ENCODE measurements at regions not wholly inside any gene's neighbourhood (a gene's known extent, or its start where the extent isn't known, plus 50 kb on each side); places are given as distances from the start of the nearest gene placed in this dataset.
"Not testable (repeated sequence)": the region's sequence is repeated elsewhere in the genome, so short reads cannot be mapped to it uniquely, and the experiment has no call there.

- no CpG with 5 or more reads among the region's 5 CpGs for WGBS (ENCODE audit: insufficient coverage, insufficient read length)
- Histone ChIP-seq H3K4me1 (ENCODE audit: control insufficient read depth, insufficient read depth, low read length) (0 out of 2 replicates have a peak, but pooled peaks cover 1% of the 10 kb centered on the region), H3K9me3 (ENCODE audit: control insufficient read depth, insufficient read depth, low read length) (no peaks in the 10 kb centered on the region), H3K4me3 (ENCODE audit: low read length) (no peak overlapping the region), H3K27me3 (ENCODE audit: control insufficient read depth, insufficient read depth, low read length) (no peaks in the 10 kb centered on the region), H3K36me3 (ENCODE audit: control insufficient read depth, insufficient read depth, low read length) (no peaks in the 10 kb centered on the region), H3K27ac (ENCODE audit: low read length) (no peak overlapping the region)
- no peak for DNase-seq (ENCODE audit: low read depth, low spot score)
These were observed 641.1 kb downstream of the TMEM182 start for GRCh38 chr2:103402944-103403343.

- DNase-seq (ENCODE audit: low read depth, low spot score); H3K9me3 ChIP-seq (ENCODE audit: control insufficient read depth, insufficient read depth, low read length); H3K4me3 ChIP-seq (ENCODE audit: low read length); H3K4me1 ChIP-seq (ENCODE audit: control insufficient read depth, insufficient read depth, low read length); H3K27me3 ChIP-seq (ENCODE audit: control insufficient read depth, insufficient read depth, low read length); H3K36me3 ChIP-seq (ENCODE audit: control insufficient read depth, insufficient read depth, low read length); H3K27ac ChIP-seq (ENCODE audit: low read length): not testable (repeated sequence)
- WGBS (ENCODE audit: insufficient coverage, insufficient read length): no CpG with 5 or more reads among the region's 5 CpGs
These were observed 641.6 kb downstream of the TMEM182 start for GRCh38 chr2:103403388-103403787.

GRCh38 chr2:103410221-103410620, 648.4 kb downstream of the TMEM182 start:
- no peak overlapping the region for H3K27ac ChIP-seq (ENCODE audit: low read length)
- H3K36me3 ChIP-seq (ENCODE audit: control insufficient read depth, insufficient read depth, low read length): no peaks in the 10 kb centered on the region
- H3K4me3 ChIP-seq (ENCODE audit: low read length): no peak overlapping the region
- no CpG with 5 or more reads among the region's 4 CpGs for WGBS (ENCODE audit: insufficient coverage, insufficient read length)
- no peaks in the 10 kb centered on the region for H3K4me1 ChIP-seq (ENCODE audit: control insufficient read depth, insufficient read depth, low read length)
- no peaks in the 10 kb centered on the region for H3K9me3 ChIP-seq (ENCODE audit: control insufficient read depth, insufficient read depth, low read length)
- no peak for DNase-seq (ENCODE audit: low read depth, low spot score)
- H3K27me3 ChIP-seq (ENCODE audit: control insufficient read depth, insufficient read depth, low read length): no peaks in the 10 kb centered on the region

GRCh38 chr2:103419506-103419905, 657.7 kb downstream of the TMEM182 start:
- H3K4me1 ChIP-seq (ENCODE audit: control insufficient read depth, insufficient read depth, low read length): no peaks in the 10 kb centered on the region
- no CpG with 5 or more reads among the region's 2 CpGs for WGBS (ENCODE audit: insufficient coverage, insufficient read length)

GRCh38 chr2:103423100-103423499, 661.3 kb downstream of the TMEM182 start:
- Histone ChIP-seq H3K9me3 (ENCODE audit: control insufficient read depth, insufficient read depth, low read length) (no peaks in the 10 kb centered on the region), H3K27ac (ENCODE audit: low read length) (no peak overlapping the region), H3K4me3 (ENCODE audit: low read length) (no peak overlapping the region), H3K36me3 (ENCODE audit: control insufficient read depth, insufficient read depth, low read length) (no peaks in the 10 kb centered on the region), H3K27me3 (ENCODE audit: control insufficient read depth, insufficient read depth, low read length) (no peaks in the 10 kb centered on the region), H3K4me1 (ENCODE audit: control insufficient read depth, insufficient read depth, low read length) (no peaks in the 10 kb centered on the region)
- no CpG with 5 or more reads among the region's 2 CpGs for WGBS (ENCODE audit: insufficient coverage, insufficient read length)
- DNase-seq (ENCODE audit: low read depth, low spot score): no peak

More at GRCh38 chr2:103419506-103419905, 657.7 kb downstream of the TMEM182 start:
- no peaks in the 10 kb centered on the region for H3K27me3 ChIP-seq (ENCODE audit: control insufficient read depth, insufficient read depth, low read length)
- no peaks in the 10 kb centered on the region for H3K36me3 ChIP-seq (ENCODE audit: control insufficient read depth, insufficient read depth, low read length)
- no peak overlapping the region for H3K27ac ChIP-seq (ENCODE audit: low read length)
- H3K9me3 ChIP-seq (ENCODE audit: control insufficient read depth, insufficient read depth, low read length): no peaks in the 10 kb centered on the region
- H3K4me3 ChIP-seq (ENCODE audit: low read length): no peak overlapping the region
- no peak for DNase-seq (ENCODE audit: low read depth, low spot score)

- WGBS (ENCODE audit: insufficient coverage, insufficient read length): no CpG with 5 or more reads among the region's 3 CpGs
- no peaks in the 10 kb centered on the region for H3K4me1 ChIP-seq (ENCODE audit: control insufficient read depth, insufficient read depth, low read length)
- no peak overlapping the region for H3K27ac ChIP-seq (ENCODE audit: low read length)
- H3K27me3 ChIP-seq (ENCODE audit: control insufficient read depth, insufficient read depth, low read length): no peaks in the 10 kb centered on the region
- H3K9me3 ChIP-seq (ENCODE audit: control insufficient read depth, insufficient read depth, low read length): no peaks in the 10 kb centered on the region
- H3K36me3 ChIP-seq (ENCODE audit: control insufficient read depth, insufficient read depth, low read length): no peaks in the 10 kb centered on the region
- H3K4me3 ChIP-seq (ENCODE audit: low read length): no peak overlapping the region
- DNase-seq (ENCODE audit: low read depth, low spot score): no peak
These were observed 665.7 kb downstream of the TMEM182 start for GRCh38 chr2:103427567-103427966.

- no peaks in the 10 kb centered on the region for H3K9me3 ChIP-seq (ENCODE audit: control insufficient read depth, insufficient read depth, low read length)
- H3K36me3 ChIP-seq (ENCODE audit: control insufficient read depth, insufficient read depth, low read length): no peaks in the 10 kb centered on the region
- no peak overlapping the region for H3K4me3 ChIP-seq (ENCODE audit: low read length)
- H3K4me1 ChIP-seq (ENCODE audit: control insufficient read depth, insufficient read depth, low read length): no peaks in the 10 kb centered on the region
- WGBS (ENCODE audit: insufficient coverage, insufficient read length): no CpG with 5 or more reads among the region's 6 CpGs
- no peaks in the 10 kb centered on the region for H3K27me3 ChIP-seq (ENCODE audit: control insufficient read depth, insufficient read depth, low read length)
- no peak overlapping the region for H3K27ac ChIP-seq (ENCODE audit: low read length)
- no peak for DNase-seq (ENCODE audit: low read depth, low spot score)
These were observed 668.4 kb downstream of the TMEM182 start for GRCh38 chr2:103430191-103430590.

- no peaks in the 10 kb centered on the region for H3K9me3 ChIP-seq (ENCODE audit: control insufficient read depth, insufficient read depth, low read length)
- H3K27ac ChIP-seq (ENCODE audit: low read length): no peak overlapping the region
- H3K4me3 ChIP-seq (ENCODE audit: low read length): no peak overlapping the region
- no peaks in the 10 kb centered on the region for H3K4me1 ChIP-seq (ENCODE audit: control insufficient read depth, insufficient read depth, low read length)
- no peaks in the 10 kb centered on the region for H3K27me3 ChIP-seq (ENCODE audit: control insufficient read depth, insufficient read depth, low read length)
- no peaks in the 10 kb centered on the region for H3K36me3 ChIP-seq (ENCODE audit: control insufficient read depth, insufficient read depth, low read length)
- no CpG with 5 or more reads among the region's 3 CpGs for WGBS (ENCODE audit: insufficient coverage, insufficient read length)
- DNase-seq (ENCODE audit: low read depth, low spot score): no peak
These were observed 673.2 kb downstream of the TMEM182 start for GRCh38 chr2:103435010-103435409.

- Histone ChIP-seq H3K4me3 (ENCODE audit: low read length) (no peak overlapping the region), H3K27ac (ENCODE audit: low read length) (no peak overlapping the region), H3K4me1 (ENCODE audit: control insufficient read depth, insufficient read depth, low read length) (no peaks in the 10 kb centered on the region), H3K27me3 (ENCODE audit: control insufficient read depth, insufficient read depth, low read length) (no peaks in the 10 kb centered on the region), H3K36me3 (ENCODE audit: control insufficient read depth, insufficient read depth, low read length) (no peaks in the 10 kb centered on the region), H3K9me3 (ENCODE audit: control insufficient read depth, insufficient read depth, low read length) (no peaks in the 10 kb centered on the region)
- no peak for DNase-seq (ENCODE audit: low read depth, low spot score)
- WGBS (ENCODE audit: insufficient coverage, insufficient read length): no CpG with 5 or more reads among the region's 3 CpGs
These were observed 675.3 kb downstream of the TMEM182 start for GRCh38 chr2:103437161-103437560.

- H3K27me3 ChIP-seq (ENCODE audit: control insufficient read depth, insufficient read depth, low read length): no peaks in the 10 kb centered on the region
- H3K27ac ChIP-seq (ENCODE audit: low read length): no peak overlapping the region
- no peak for DNase-seq (ENCODE audit: low read depth, low spot score)
- H3K9me3 ChIP-seq (ENCODE audit: control insufficient read depth, insufficient read depth, low read length): no peaks in the 10 kb centered on the region
- H3K36me3 ChIP-seq (ENCODE audit: control insufficient read depth, insufficient read depth, low read length): no peaks in the 10 kb centered on the region
- no peaks in the 10 kb centered on the region for H3K4me1 ChIP-seq (ENCODE audit: control insufficient read depth, insufficient read depth, low read length)
- WGBS (ENCODE audit: insufficient coverage, insufficient read length): no CpG with 5 or more reads among the region's 3 CpGs
- H3K4me3 ChIP-seq (ENCODE audit: low read length): no peak overlapping the region
These were observed 683.5 kb downstream of the TMEM182 start for GRCh38 chr2:103445347-103445746.

GRCh38 chr2:103448495-103448894, 686.7 kb downstream of the TMEM182 start:
- WGBS (ENCODE audit: insufficient coverage, insufficient read length): no CpG with 5 or more reads among the region's 4 CpGs
- no peak for DNase-seq (ENCODE audit: low read depth, low spot score)
- H3K27ac ChIP-seq (ENCODE audit: low read length): no peak overlapping the region

More at GRCh38 chr2:103448495-103448894, 686.7 kb downstream of the TMEM182 start:
- Histone ChIP-seq H3K27me3 (ENCODE audit: control insufficient read depth, insufficient read depth, low read length) (no peaks in the 10 kb centered on the region), H3K4me3 (ENCODE audit: low read length) (no peak overlapping the region), H3K9me3 (ENCODE audit: control insufficient read depth, insufficient read depth, low read length) (no peaks in the 10 kb centered on the region), H3K36me3 (ENCODE audit: control insufficient read depth, insufficient read depth, low read length) (no peaks in the 10 kb centered on the region), H3K4me1 (ENCODE audit: control insufficient read depth, insufficient read depth, low read length) (no peaks in the 10 kb centered on the region)

All from iPS DF 6.9 (cell line).